ENCODE measurements at regions not wholly inside any gene's neighbourhood (a gene's known extent, or its start where the extent isn't known, plus 50 kb on each side); places are given as distances from the start of the nearest gene placed in this dataset.

DNA sequence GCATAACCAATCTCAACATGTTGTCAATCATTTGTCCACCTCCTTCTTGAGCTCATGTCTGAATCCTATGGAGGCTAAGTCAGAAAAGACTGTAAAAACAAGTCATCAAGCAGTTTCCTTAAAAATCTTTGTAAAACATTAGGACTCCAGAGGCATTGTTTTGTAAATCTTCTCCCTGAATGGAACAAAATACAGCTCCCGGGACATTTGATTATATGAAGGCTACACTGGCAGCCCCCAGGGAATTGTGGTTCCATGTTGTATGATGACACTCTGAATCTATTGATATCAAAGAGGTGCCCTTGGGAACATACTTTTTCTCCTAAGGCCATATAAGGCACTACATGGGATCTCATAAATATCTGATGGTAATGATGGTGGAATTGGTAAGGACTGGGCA lies 83.2 kb upstream of the NUDT12 start:
- Histone ChIP-seq H2AFZ (ENCODE audit: low read length) (no peak overlapping the region), H3K36me3 (ENCODE audit: insufficient read depth, low read length) (no peaks in the 10 kb centered on the region), H3K4me2 (ENCODE audit: low read length) (no peak overlapping the region), H3K79me2 (ENCODE audit: insufficient read depth, low read length) (no peaks in the 10 kb centered on the region), H3K4me1 (ENCODE audit: insufficient read depth, low read length, severe bottlenecking) (no peaks in the 10 kb centered on the region), H3F3A (ENCODE audit: insufficient read depth, low read length) (no peaks in the 10 kb centered on the region), H3K9ac (ENCODE audit: low read length) (no peak overlapping the region), H3K4me3 (ENCODE audit: low read depth, low read length, poor library complexity, severe bottlenecking) (no peak overlapping the region), H4K20me1 (ENCODE audit: insufficient read depth, low read length) (no peaks in the 10 kb centered on the region), H3K9me2 (ENCODE audit: low read depth, low read length) (no peaks in the 10 kb centered on the region), H3K9me3 (ENCODE audit: low read length) (no peaks in the 10 kb centered on the region), H3K27ac (ENCODE audit: low read depth, low read length, poor library complexity, severe bottlenecking) (no peak overlapping the region), H3K27me3 (ENCODE audit: insufficient read depth, low read length) (no peaks in the 10 kb centered on the region)
- TF ChIP-seq, protein P1, sequence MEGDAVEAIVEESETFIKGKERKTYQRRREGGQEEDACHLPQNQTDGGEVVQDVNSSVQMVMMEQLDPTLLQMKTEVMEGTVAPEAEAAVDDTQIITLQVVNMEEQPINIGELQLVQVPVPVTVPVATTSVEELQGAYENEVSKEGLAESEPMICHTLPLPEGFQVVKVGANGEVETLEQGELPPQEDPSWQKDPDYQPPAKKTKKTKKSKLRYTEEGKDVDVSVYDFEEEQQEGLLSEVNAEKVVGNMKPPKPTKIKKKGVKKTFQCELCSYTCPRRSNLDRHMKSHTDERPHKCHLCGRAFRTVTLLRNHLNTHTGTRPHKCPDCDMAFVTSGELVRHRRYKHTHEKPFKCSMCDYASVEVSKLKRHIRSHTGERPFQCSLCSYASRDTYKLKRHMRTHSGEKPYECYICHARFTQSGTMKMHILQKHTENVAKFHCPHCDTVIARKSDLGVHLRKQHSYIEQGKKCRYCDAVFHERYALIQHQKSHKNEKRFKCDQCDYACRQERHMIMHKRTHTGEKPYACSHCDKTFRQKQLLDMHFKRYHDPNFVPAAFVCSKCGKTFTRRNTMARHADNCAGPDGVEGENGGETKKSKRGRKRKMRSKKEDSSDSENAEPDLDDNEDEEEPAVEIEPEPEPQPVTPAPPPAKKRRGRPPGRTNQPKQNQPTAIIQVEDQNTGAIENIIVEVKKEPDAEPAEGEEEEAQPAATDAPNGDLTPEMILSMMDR (IDR thresholded peaks at IDR 0.05; ENCODE audit: low read length), result no peak
- no peak for TF ChIP-seq EZH2 (IDR thresholded peaks at IDR 0.05; ENCODE audit: borderline replicate concordance, low read length)

DNA sequence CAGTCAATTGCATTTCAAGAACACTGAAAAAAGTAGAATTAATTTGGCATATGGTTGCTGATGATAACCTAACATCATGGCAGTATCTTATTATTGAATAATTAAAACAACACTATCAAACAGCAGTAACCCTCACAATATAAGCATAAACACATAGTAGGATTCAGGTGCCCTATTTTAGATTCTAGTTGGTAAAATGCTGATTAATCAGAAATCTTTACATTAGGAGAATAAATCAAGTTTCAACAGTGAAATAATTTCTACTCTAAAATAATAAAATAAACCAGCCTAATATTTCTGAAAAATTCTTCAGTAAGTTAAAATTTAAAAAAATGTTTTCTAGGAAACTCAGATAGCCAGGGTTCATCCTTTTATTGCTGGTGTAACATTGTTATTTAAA lies 76.4 kb upstream of the NUDT12 start:
- Histone ChIP-seq H2AFZ (ENCODE audit: low read length) (no peak overlapping the region), H3K79me2 (ENCODE audit: insufficient read depth, low read length) (no peaks in the 10 kb centered on the region), H4K20me1 (ENCODE audit: insufficient read depth, low read length) (no peaks in the 10 kb centered on the region), H3K9ac (ENCODE audit: low read length) (no peak overlapping the region), H3K27ac (ENCODE audit: low read depth, low read length, poor library complexity, severe bottlenecking) (no peak overlapping the region), H3K4me1 (ENCODE audit: insufficient read depth, low read length, severe bottlenecking) (no peaks in the 10 kb centered on the region), H3K4me2 (ENCODE audit: low read length) (no peak overlapping the region), H3K36me3 (ENCODE audit: insufficient read depth, low read length) (no peaks in the 10 kb centered on the region), H3F3A (ENCODE audit: insufficient read depth, low read length) (no peaks in the 10 kb centered on the region), H3K9me2 (ENCODE audit: low read depth, low read length) (no peaks in the 10 kb centered on the region), H3K4me3 (ENCODE audit: low read depth, low read length, poor library complexity, severe bottlenecking) (no peak overlapping the region), H3K27me3 (ENCODE audit: insufficient read depth, low read length) (no peaks in the 10 kb centered on the region), H3K9me3 (ENCODE audit: low read length) (no peaks in the 10 kb centered on the region)
- TF ChIP-seq, protein P1 (IDR thresholded peaks at IDR 0.05; ENCODE audit: low read length), result no peak
- no peak for TF ChIP-seq EZH2 (IDR thresholded peaks at IDR 0.05; ENCODE audit: borderline replicate concordance, low read length)

DNA sequence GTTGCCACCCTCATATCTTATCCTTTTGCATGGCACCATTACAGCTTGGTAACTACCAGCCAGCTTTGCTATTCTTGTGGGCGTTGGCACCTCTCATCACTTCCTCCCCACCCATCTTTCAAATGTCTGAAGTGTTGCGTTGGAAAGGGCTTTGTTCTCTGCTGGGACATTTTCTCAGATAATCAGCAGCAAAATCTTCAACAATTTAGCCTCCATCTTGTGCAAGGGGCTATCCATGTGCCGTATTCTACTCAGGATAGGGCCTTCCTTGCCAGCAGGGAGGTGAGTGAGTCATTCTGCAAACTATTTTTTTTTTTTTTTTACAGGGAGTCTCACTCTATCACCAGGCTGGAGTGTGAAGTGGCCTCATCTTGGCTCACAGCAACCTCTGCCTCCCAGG lies 62.1 kb upstream of the NUDT12 start:
- H3K4me1 ChIP-seq (ENCODE audit: insufficient read depth, low read length, severe bottlenecking), result no peaks in the 10 kb centered on the region
- H3K9me2 ChIP-seq (ENCODE audit: low read depth, low read length), result no peaks in the 10 kb centered on the region
- TF ChIP-seq, protein P1 (IDR thresholded peaks at IDR 0.05; ENCODE audit: low read length), result no peak
- TF ChIP-seq EZH2 (IDR thresholded peaks at IDR 0.05; ENCODE audit: borderline replicate concordance, low read length), result no peak
- no peaks in the 10 kb centered on the region for H3K36me3 ChIP-seq (ENCODE audit: insufficient read depth, low read length)
- H3F3A ChIP-seq (ENCODE audit: insufficient read depth, low read length), result no peaks in the 10 kb centered on the region
- no peaks in the 10 kb centered on the region for H3K79me2 ChIP-seq (ENCODE audit: insufficient read depth, low read length)
- no peaks in the 10 kb centered on the region for H3K27me3 ChIP-seq (ENCODE audit: insufficient read depth, low read length)
- no peaks in the 10 kb centered on the region for H4K20me1 ChIP-seq (ENCODE audit: insufficient read depth, low read length)
- no peak overlapping the region for H3K4me2 ChIP-seq (ENCODE audit: low read length)
- no peak overlapping the region for H3K27ac ChIP-seq (ENCODE audit: low read depth, low read length, poor library complexity, severe bottlenecking)
- H3K9me3 ChIP-seq (ENCODE audit: low read length), result no peaks in the 10 kb centered on the region
- no peak overlapping the region for H2AFZ ChIP-seq (ENCODE audit: low read length)
- H3K9ac ChIP-seq (ENCODE audit: low read length), result no peak overlapping the region
- H3K4me3 ChIP-seq (ENCODE audit: low read depth, low read length, poor library complexity, severe bottlenecking), result no peak overlapping the region
